ENCODE measurements at regions not wholly inside any gene's neighbourhood (a gene's known extent, or its start where the extent isn't known, plus 50 kb on each side); places are given as distances from the start of the nearest gene placed in this dataset.

DNA sequence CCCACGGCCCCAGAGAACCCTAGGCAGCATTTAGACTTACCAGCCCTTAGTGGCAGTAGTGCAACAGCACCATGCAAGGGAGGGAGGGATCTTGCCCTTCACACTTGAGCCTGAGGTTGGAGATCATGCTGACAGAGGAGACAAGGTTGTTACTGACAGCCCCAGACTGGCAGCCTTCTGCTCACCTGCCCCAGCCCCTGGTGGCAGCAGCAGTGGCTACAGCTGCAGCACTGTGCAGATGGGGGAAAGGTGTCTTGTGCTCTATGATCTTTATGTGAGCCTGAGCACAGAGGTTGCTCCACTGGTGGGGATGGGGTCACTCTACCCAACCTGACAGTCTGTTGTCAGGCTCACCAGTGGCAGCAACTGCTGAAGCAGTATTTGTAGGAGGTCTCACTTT is 501.2 kb upstream of the LRRTM4 start:
- TF ChIP-seq, protein P1, sequence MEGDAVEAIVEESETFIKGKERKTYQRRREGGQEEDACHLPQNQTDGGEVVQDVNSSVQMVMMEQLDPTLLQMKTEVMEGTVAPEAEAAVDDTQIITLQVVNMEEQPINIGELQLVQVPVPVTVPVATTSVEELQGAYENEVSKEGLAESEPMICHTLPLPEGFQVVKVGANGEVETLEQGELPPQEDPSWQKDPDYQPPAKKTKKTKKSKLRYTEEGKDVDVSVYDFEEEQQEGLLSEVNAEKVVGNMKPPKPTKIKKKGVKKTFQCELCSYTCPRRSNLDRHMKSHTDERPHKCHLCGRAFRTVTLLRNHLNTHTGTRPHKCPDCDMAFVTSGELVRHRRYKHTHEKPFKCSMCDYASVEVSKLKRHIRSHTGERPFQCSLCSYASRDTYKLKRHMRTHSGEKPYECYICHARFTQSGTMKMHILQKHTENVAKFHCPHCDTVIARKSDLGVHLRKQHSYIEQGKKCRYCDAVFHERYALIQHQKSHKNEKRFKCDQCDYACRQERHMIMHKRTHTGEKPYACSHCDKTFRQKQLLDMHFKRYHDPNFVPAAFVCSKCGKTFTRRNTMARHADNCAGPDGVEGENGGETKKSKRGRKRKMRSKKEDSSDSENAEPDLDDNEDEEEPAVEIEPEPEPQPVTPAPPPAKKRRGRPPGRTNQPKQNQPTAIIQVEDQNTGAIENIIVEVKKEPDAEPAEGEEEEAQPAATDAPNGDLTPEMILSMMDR (conservative IDR thresholded peaks at IDR 0.05): no peak
- TF ChIP-seq ZFX (IDR thresholded peaks at IDR 0.05): no peak
